HEK293 (cell line): ENCODE measurements at regions not wholly inside any gene's neighbourhood (a gene's known extent, or its start where the extent isn't known, plus 50 kb on each side); places are given as distances from the start of the nearest gene placed in this dataset.

Source experiments
- CTCF ChIA-PET: fragments of 350-600 bp; formaldehyde crosslinking; extraction: SDS; loops from one replicate; lab custom pipeline; 2021; ENCODE audit warnings: antibody characterized with exemption; lab: Yijun Ruan, JAX
- POLR2A ChIA-PET: fragments of 300-600 bp; formaldehyde crosslinking; extraction: SDS; loops from one replicate; lab custom pipeline; 2020; ENCODE audit warnings: antibody characterized with exemption, inconsistent platforms; lab: Yijun Ruan, JAX
- H3K27ac ChIP-seq: fragments of 200-500 bp; sonication (Bioruptor generic); 2 replicates; pipeline ENCODE4 v1.5.1; 2014; ENCODE audit warnings: low read depth, low read length, control low read depth, inconsistent platforms; ENCODE audit errors: extremely low read depth
- H3K36me3 ChIP-seq, 2 experiments: fragments of 200-500 bp in 1 of 2; sonication (Bioruptor generic) in 1 of 2; 1 replicate in 1 of 2; 2 replicates in 1 of 2; pipeline ENCODE4 v1.5.1; 2014 to 2017; ENCODE audit warnings: inconsistent platforms in 2 of 2, low read length in 2 of 2; ENCODE audit not compliant: control insufficient read depth in 2 of 2, insufficient read depth in 1 of 2
- H3K4me1 ChIP-seq: fragments of 200-500 bp; sonication (Bioruptor generic); 2 replicates; pipeline ENCODE4 v1.5.1; 2014; ENCODE audit warnings: mild to moderate bottlenecking, low read length, inconsistent platforms; ENCODE audit not compliant: control insufficient read depth, insufficient read depth
- H3K4me3 ChIP-seq: 2 replicates; pipeline ENCODE4 v1.5.1; 2011; ENCODE audit warnings: low read depth, mild to moderate bottlenecking, control low read depth, low read length, moderate library complexity
- H3K9me3 ChIP-seq: fragments of 200-500 bp; sonication (Bioruptor generic); 2 replicates; pipeline ENCODE4 v1.5.1; 2014; ENCODE audit warnings: low read depth, low read length, inconsistent platforms; ENCODE audit not compliant: control insufficient read depth, insufficient read depth
- KLF10 ChIP-seq: fragments of 450-650 bp; IDR thresholded peaks from 2 replicates; pipeline ENCODE4 v1.5.1; 2018; ENCODE audit warnings: missing biosample characterization, mild to moderate bottlenecking, missing genetic modification characterization
- OSR2 ChIP-seq: fragments of 450-650 bp; formaldehyde crosslinking; IDR thresholded peaks from 2 replicates; pipeline ENCODE4 v1.5.1; 2016; ENCODE audit warnings: missing biosample characterization, missing genetic modification characterization
- REPIN1 ChIP-seq: fragments of 450-650 bp; formaldehyde crosslinking; IDR thresholded peaks from 2 replicates; pipeline ENCODE4 v1.5.1; 2017; ENCODE audit warnings: missing biosample characterization, missing genetic modification characterization, low read depth
- SP3 ChIP-seq: fragments of 450-650 bp; formaldehyde crosslinking; IDR thresholded peaks from 2 replicates; pipeline ENCODE4 v1.5.1; 2016; ENCODE audit warnings: missing biosample characterization, missing genetic modification characterization
- ZNF121 ChIP-seq: fragments of 450-650 bp; formaldehyde crosslinking; IDR thresholded peaks from 2 replicates; pipeline ENCODE4 v1.5.1; 2016; ENCODE audit warnings: missing biosample characterization, missing genetic modification characterization
- ZNF133 ChIP-seq: fragments of 450-650 bp; formaldehyde crosslinking; IDR thresholded peaks from 2 replicates; pipeline ENCODE4 v1.5.1; 2016; ENCODE audit warnings: missing biosample characterization, missing genetic modification characterization
- ZNF146 ChIP-seq: fragments of 450-650 bp; formaldehyde crosslinking; IDR thresholded peaks from 2 replicates; pipeline ENCODE4 v1.5.1; 2016; ENCODE audit warnings: missing biosample characterization, missing genetic modification characterization
- ZNF37A ChIP-seq: fragments of 450-650 bp; IDR thresholded peaks from 2 replicates; pipeline ENCODE4 v1.5.1; 2018; ENCODE audit warnings: missing biosample characterization, missing genetic modification characterization
- ZNF391 ChIP-seq: fragments of 450-650 bp; formaldehyde crosslinking; IDR thresholded peaks from 2 replicates; pipeline ENCODE4 v1.5.1; 2016; ENCODE audit warnings: low read depth, missing biosample characterization, missing genetic modification characterization, borderline replicate concordance
- ZNF404 ChIP-seq: fragments of 450-650 bp; formaldehyde crosslinking; IDR thresholded peaks from 2 replicates; pipeline ENCODE4 v1.5.1; 2017; ENCODE audit warnings: missing biosample characterization, missing genetic modification characterization
- ZNF48 ChIP-seq: fragments of 450-650 bp; formaldehyde crosslinking; IDR thresholded peaks from 2 replicates; pipeline ENCODE4 v1.5.1; 2016; ENCODE audit warnings: missing biosample characterization, missing genetic modification characterization
- ZNF501 ChIP-seq: fragments of 450-650 bp; formaldehyde crosslinking; IDR thresholded peaks from 2 replicates; pipeline ENCODE4 v1.5.1; 2016; ENCODE audit warnings: missing biosample characterization, missing genetic modification characterization
- ZNF510 ChIP-seq: fragments of 450-650 bp; formaldehyde crosslinking; IDR thresholded peaks from 2 replicates; pipeline ENCODE4 v1.5.1; 2018; ENCODE audit warnings: mild to moderate bottlenecking, missing genetic modification characterization, missing biosample characterization; ENCODE audit not compliant: insufficient replicate concordance
- ZNF521 ChIP-seq: fragments of 450-650 bp; formaldehyde crosslinking; IDR thresholded peaks from 2 replicates; pipeline ENCODE4 v1.5.1; 2017; ENCODE audit warnings: missing biosample characterization, mild to moderate bottlenecking, missing genetic modification characterization
- ZNF549 ChIP-seq: fragments of 450-650 bp; IDR thresholded peaks from 2 replicates; pipeline ENCODE4 v1.5.1; 2018; ENCODE audit warnings: missing biosample characterization, missing genetic modification characterization, mild to moderate bottlenecking, inconsistent platforms, moderate library complexity
- ZNF585B ChIP-seq: fragments of 450-650 bp; formaldehyde crosslinking; IDR thresholded peaks from 2 replicates; pipeline ENCODE4 v1.5.1; 2016; ENCODE audit warnings: missing biosample characterization, missing genetic modification characterization
- ZNF623 ChIP-seq: fragments of 450-650 bp; formaldehyde crosslinking; IDR thresholded peaks from 2 replicates; pipeline ENCODE4 v1.5.1; 2016; ENCODE audit warnings: missing biosample characterization, missing genetic modification characterization
- ZNF624 ChIP-seq: fragments of 450-650 bp; formaldehyde crosslinking; IDR thresholded peaks from 2 replicates; pipeline ENCODE4 v1.5.1; 2017; ENCODE audit warnings: missing biosample characterization, missing genetic modification characterization
- ZNF658 ChIP-seq: fragments of 450-650 bp; formaldehyde crosslinking; IDR thresholded peaks from 2 replicates; pipeline ENCODE4; 2016; ENCODE audit warnings: missing biosample characterization, missing genetic modification characterization
- ZNF707 ChIP-seq: fragments of 450-650 bp; formaldehyde crosslinking; IDR thresholded peaks from 2 replicates; pipeline ENCODE4 v1.5.1; 2016; ENCODE audit warnings: missing biosample characterization, missing genetic modification characterization
- ZNF830 ChIP-seq: fragments of 450-650 bp; IDR thresholded peaks from 2 replicates; pipeline ENCODE4 v1.5.0; 2018; ENCODE audit warnings: missing biosample characterization, missing genetic modification characterization, low read depth, mild to moderate bottlenecking, moderate library complexity
- ZSCAN16 ChIP-seq: fragments of 450-650 bp; formaldehyde crosslinking; IDR thresholded peaks from 2 replicates; pipeline ENCODE4 v1.5.1; 2016; ENCODE audit warnings: missing biosample characterization, missing genetic modification characterization
- TF ChIP-seq, protein P1 (sequence below): fragments of 450-650 bp; formaldehyde crosslinking; IDR thresholded peaks from 2 replicates; pipeline ENCODE4 v1.5.1; 2016; ENCODE audit warnings: missing biosample characterization, missing genetic modification characterization
- TF ChIP-seq, protein P2 (sequence below): fragments of 450-650 bp; formaldehyde crosslinking; IDR thresholded peaks from 2 replicates; pipeline ENCODE4 v1.5.1; 2016; ENCODE audit warnings: missing biosample characterization, missing genetic modification characterization
- TF ChIP-seq, protein P3 (sequence below): fragments of 450-650 bp; formaldehyde crosslinking; IDR thresholded peaks from 2 replicates; pipeline ENCODE4 v1.5.1; 2016; ENCODE audit warnings: missing biosample characterization, missing genetic modification characterization
- TF ChIP-seq, protein P4 (sequence below): fragments of 450-650 bp; IDR thresholded peaks from 2 replicates; pipeline ENCODE4 v1.5.1; 2018; ENCODE audit warnings: missing biosample characterization, mild to moderate bottlenecking, missing genetic modification characterization

DNA sequence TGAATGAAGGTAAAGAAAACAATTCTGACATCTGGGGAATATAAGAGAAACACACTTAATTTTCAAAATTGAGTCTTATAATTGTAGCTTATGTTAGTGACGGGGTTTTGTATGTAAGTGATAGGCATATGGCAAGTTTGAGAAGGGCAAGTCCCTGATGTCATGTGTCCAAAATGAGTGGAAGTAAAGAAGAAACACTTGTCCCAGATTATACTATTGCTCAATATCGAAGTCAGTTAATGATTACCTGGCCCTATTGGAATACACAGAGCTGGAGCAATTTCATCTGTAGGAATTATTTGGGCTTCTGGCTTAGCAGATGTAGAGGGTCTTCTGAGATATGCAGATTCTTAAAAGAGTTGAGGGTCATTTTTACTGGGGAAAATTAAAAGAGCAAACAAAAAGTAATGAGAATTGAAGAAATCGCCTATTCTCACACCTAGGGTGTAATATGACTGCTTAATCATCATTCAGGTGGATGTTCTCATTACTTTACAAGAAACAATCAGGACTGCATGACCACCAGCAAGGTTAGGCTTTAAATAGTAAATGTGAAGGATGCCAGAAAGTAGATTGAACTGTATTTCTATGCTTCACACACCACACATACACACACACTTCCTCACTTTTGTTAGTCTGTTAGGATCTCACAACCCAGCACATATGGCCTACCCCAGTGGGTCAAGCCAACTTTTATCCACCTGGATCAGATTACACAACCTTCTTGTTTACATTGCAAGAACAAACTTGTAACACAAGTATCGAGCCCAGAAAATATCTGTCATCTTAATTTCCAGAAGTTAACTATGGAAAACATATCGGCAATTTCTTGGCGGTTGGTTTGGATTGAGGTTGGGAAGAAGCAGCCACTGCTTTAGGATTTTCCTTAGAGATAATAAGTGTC, 183.3 kb upstream of the LRRC3B start:
- TF ChIP-seq, protein P1, sequence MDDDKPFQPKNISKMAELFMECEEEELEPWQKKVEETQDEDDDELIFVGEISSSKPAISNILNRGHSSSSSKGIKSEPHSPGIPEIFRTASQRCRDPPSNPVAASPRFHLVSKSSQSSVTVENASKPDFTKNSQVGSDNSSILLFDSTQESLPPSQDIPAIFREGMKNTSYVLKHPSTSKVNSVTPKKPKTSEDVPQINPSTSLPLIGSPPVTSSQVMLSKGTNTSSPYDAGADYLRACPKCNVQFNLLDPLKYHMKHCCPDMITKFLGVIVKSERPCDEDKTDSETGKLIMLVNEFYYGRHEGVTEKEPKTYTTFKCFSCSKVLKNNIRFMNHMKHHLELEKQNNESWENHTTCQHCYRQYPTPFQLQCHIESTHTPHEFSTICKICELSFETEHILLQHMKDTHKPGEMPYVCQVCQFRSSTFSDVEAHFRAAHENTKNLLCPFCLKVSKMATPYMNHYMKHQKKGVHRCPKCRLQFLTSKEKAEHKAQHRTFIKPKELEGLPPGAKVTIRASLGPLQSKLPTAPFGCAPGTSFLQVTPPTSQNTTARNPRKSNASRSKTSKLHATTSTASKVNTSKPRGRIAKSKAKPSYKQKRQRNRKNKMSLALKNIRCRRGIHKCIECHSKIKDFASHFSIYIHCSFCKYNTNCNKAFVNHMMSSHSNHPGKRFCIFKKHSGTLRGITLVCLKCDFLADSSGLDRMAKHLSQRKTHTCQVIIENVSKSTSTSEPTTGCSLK: no peak
- TF ChIP-seq, protein P2, sequence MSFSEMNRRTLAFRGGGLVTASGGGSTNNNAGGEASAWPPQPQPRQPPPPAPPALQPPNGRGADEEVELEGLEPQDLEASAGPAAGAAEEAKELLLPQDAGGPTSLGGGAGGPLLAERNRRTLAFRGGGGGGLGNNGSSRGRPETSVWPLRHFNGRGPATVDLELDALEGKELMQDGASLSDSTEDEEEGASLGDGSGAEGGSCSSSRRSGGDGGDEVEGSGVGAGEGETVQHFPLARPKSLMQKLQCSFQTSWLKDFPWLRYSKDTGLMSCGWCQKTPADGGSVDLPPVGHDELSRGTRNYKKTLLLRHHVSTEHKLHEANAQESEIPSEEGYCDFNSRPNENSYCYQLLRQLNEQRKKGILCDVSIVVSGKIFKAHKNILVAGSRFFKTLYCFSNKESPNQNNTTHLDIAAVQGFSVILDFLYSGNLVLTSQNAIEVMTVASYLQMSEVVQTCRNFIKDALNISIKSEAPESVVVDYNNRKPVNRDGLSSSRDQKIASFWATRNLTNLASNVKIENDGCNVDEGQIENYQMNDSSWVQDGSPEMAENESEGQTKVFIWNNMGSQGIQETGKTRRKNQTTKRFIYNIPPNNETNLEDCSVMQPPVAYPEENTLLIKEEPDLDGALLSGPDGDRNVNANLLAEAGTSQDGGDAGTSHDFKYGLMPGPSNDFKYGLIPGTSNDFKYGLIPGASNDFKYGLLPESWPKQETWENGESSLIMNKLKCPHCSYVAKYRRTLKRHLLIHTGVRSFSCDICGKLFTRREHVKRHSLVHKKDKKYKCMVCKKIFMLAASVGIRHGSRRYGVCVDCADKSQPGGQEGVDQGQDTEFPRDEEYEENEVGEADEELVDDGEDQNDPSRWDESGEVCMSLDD (tag by site-specific recombination): no peak
- TF ChIP-seq ZNF391 (tag by site-specific recombination) (no peak), ZNF585B (tag by site-specific recombination) (no peak), KLF10 (tag by site-specific recombination) (no peak), ZNF37A (tag by site-specific recombination) (no peak), ZNF624 (tag by site-specific recombination) (no peak), ZSCAN16 (no peak), ZNF146 (tag by site-specific recombination) (no peak), ZNF404 (no peak)
- H3K36me3 ChIP-seq: no peaks in the 10 kb centered on the region
- H3K9me3 ChIP-seq: no peaks in the 10 kb centered on the region
- H3K4me3 ChIP-seq: no peak overlapping the region
- no peak overlapping the region for H3K27ac ChIP-seq
- ChIA-PET POLR2A (no interaction called here), CTCF (no interaction called here)
- no peaks in the 10 kb centered on the region for H3K4me1 ChIP-seq

DNA sequence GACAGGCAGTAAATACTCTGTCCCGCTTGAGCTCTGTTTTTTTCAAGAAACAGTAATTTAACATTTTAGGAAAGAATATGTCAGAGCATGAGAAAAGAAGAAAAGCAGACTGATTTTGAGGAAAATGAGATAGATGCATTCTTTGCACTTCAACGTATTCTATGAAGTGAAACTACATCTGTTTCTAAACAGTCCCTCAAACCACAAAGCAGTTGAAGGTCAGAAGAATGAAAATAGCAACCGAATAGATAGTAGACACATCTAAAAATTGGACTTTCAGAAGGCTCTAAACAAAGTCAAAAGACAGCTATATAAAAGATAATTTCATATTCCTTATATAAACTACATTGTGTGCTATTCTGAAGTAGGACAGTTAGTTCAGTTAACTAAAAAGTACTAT, 172.6 kb upstream of the LRRC3B start:
- H3K4me3 ChIP-seq: no peak overlapping the region
- no peak overlapping the region for H3K27ac ChIP-seq
- ChIA-PET POLR2A (no interaction called here), CTCF (no interaction called here)
- no peaks in the 10 kb centered on the region for H3K9me3 ChIP-seq
- no peaks in the 10 kb centered on the region for H3K36me3 ChIP-seq
- no peaks in the 10 kb centered on the region for H3K4me1 ChIP-seq
- TF ChIP-seq ZNF510 (tag by site-specific recombination) (no peak), ZNF549 (tag by site-specific recombination) (no peak), ZNF121 (no peak), ZNF501 (no peak), ZNF830 (no peak), ZNF521 (tag by site-specific recombination) (no peak), REPIN1 (tag by site-specific recombination) (no peak), ZNF404 (no peak), SP3 (no peak), ZNF658 (no peak), OSR2 (tag by site-specific recombination) (no peak), ZNF707 (tag by site-specific recombination) (no peak), ZNF48 (tag by site-specific recombination) (no peak), ZNF133 (tag by site-specific recombination) (no peak), ZNF623 (tag by site-specific recombination) (no peak)
- TF ChIP-seq, protein P1: no peak
- TF ChIP-seq, protein P3, sequence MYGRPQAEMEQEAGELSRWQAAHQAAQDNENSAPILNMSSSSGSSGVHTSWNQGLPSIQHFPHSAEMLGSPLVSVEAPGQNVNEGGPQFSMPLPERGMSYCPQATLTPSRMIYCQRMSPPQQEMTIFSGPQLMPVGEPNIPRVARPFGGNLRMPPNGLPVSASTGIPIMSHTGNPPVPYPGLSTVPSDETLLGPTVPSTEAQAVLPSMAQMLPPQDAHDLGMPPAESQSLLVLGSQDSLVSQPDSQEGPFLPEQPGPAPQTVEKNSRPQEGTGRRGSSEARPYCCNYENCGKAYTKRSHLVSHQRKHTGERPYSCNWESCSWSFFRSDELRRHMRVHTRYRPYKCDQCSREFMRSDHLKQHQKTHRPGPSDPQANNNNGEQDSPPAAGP (tag by site-specific recombination): no peak
- TF ChIP-seq, protein P4, sequence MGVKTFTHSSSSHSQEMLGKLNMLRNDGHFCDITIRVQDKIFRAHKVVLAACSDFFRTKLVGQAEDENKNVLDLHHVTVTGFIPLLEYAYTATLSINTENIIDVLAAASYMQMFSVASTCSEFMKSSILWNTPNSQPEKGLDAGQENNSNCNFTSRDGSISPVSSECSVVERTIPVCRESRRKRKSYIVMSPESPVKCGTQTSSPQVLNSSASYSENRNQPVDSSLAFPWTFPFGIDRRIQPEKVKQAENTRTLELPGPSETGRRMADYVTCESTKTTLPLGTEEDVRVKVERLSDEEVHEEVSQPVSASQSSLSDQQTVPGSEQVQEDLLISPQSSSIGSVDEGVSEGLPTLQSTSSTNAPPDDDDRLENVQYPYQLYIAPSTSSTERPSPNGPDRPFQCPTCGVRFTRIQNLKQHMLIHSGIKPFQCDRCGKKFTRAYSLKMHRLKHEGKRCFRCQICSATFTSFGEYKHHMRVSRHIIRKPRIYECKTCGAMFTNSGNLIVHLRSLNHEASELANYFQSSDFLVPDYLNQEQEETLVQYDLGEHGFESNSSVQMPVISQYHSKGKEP (tag by site-specific recombination): no peak
